Right cardiac atrium (tissue), 5 donors: ENCODE measurements at regions not wholly inside any gene's neighbourhood (a gene's known extent, or its start where the extent isn't known, plus 50 kb on each side); places are given as distances from the start of the nearest gene placed in this dataset.

Experiments used
- ATAC-seq, 2 donors: fragments of 200-7000 bp; cut with Tn5 transposase; one replicate each; pipeline versions ENCODE4 v1.8.0 to v1.9.1; 2020; ENCODE audit warnings: moderate library complexity in 2 of 2, mild to moderate bottlenecking in 1 of 2
- DNase-seq, 3 donors: peaks; one replicate each; pipeline ENCODE4 v3.0.0-alpha.2; 2020
- H3K27ac ChIP-seq: one replicate; pipeline ENCODE4 v1.5.1; 2013; ENCODE audit warnings: mild to moderate bottlenecking, low read length, control low read depth, moderate library complexity
- H3K27me3 ChIP-seq: one replicate; pipeline ENCODE4 v1.6.1; 2013; ENCODE audit not compliant: control insufficient read depth, insufficient read depth
- H3K4me1 ChIP-seq: one replicate; pipeline ENCODE4 v1.6.1; 2013; ENCODE audit warnings: low read length; ENCODE audit not compliant: control insufficient read depth, insufficient read depth
- H3K4me3 ChIP-seq: one replicate; pipeline ENCODE4 v1.5.1; 2013; ENCODE audit warnings: low read length, control low read depth
- H3K9me3 ChIP-seq: one replicate; pipeline ENCODE4 v1.6.1; 2013; ENCODE audit warnings: low read length; ENCODE audit not compliant: control insufficient read depth
- WGBS: extraction: QIAGEN DNeasy Blood & Tissue Kit; methylation state at CpG from one replicate; pipeline ENCODE4 v1.1.7; 2013; 5-methylcytosine and 5-hydroxymethylcytosine counted together
- intact Hi-C, 4 donors: fragments of 100-400 bp; cut with DNase I; formaldehyde crosslinking; loops; one replicate each; pipeline versions ENCODE4 v1.11.0 to v1.14.0; 2022 to 2023
- donor health status: healthy with polysubstance abuse.
- donor health status: DM: no; HTN: yes; CAD: no.
- donor health status: DM: no; HTN: no; CAD: no.
- donor health status: DM: no; HTN: yes; CAD: no; lungs with severe emphysema.
- donor health status: DM: yes; HTN: yes; CAD: no.

GRCh38 chr12:34625116-34625515 lies 602.8 kb downstream of the ALG10 start:
- DNase-seq (no peak), ATAC-seq (no peak)
- no peaks in the 10 kb centered on the region for H3K4me1 ChIP-seq
- no peaks in the 10 kb centered on the region for H3K9me3 ChIP-seq
- H3K27me3 ChIP-seq, result no peaks in the 10 kb centered on the region
- H3K27ac ChIP-seq, result no peak overlapping the region
- no peak overlapping the region for H3K4me3 ChIP-seq
- intact Hi-C loops, result no loop called here
- 25% methylated on average over 7 of the region's 7 CpGs for WGBS

- no peak for ATAC-seq
- DNase-seq, result no peak
- Histone ChIP-seq H3K9me3 (no peaks in the 10 kb centered on the region), H3K4me1 (no peaks in the 10 kb centered on the region), H3K27ac (no peak overlapping the region), H3K4me3 (no peak overlapping the region), H3K27me3 (no peaks in the 10 kb centered on the region)
- 50% methylated on average over 5 of the region's 5 CpGs for WGBS
- intact Hi-C loops, result no loop called here
These were observed 604.3 kb downstream of the ALG10 start for GRCh38 chr12:34626363-34627157.
